H1 (cell line): ENCODE measurements at regions not wholly inside any gene's neighbourhood (a gene's known extent, or its start where the extent isn't known, plus 50 kb on each side); places are given as distances from the start of the nearest gene placed in this dataset.

Experiments used
- CTCF ChIP-seq, 3 experiments: IDR thresholded peaks; 1 replicate in 2 of 3; 2 replicates in 1 of 3; pipeline versions ENCODE4 v1.5.1 to v1.6.1; 2011; ENCODE audit warnings: low read length in 3 of 3, mild to moderate bottlenecking in 3 of 3, inconsistent platforms in 2 of 3, low read depth in 1 of 3, moderate library complexity in 1 of 3; ENCODE audit not compliant: insufficient read depth in 1 of 3; ENCODE audit errors: control extremely low read depth in 1 of 3
- HDAC6 ChIP-seq: IDR thresholded peaks from one replicate; pipeline ENCODE4 v1.7.1; 2012; ENCODE audit warnings: low read depth, mild to moderate bottlenecking, inconsistent platforms, low read length, moderate library complexity
- JUN ChIP-seq: IDR thresholded peaks from 2 replicates; pipeline ENCODE4 v1.6.1; 2011; ENCODE audit warnings: low read depth, mild to moderate bottlenecking, improper control_type of control experiment, low read length
- MAFK ChIP-seq: IDR thresholded peaks from 2 replicates; pipeline ENCODE4 v1.6.1; 2012; ENCODE audit warnings: low read depth, mild to moderate bottlenecking, improper control_type of control experiment, low read length
- MAX ChIP-seq: IDR thresholded peaks from 2 replicates; pipeline ENCODE4 v1.6.1; 2012; ENCODE audit warnings: inconsistent platforms
- POLR2A ChIP-seq, 2 experiments: IDR thresholded peaks; 1 replicate in 1 of 2; 2 replicates in 1 of 2; pipeline ENCODE4 v1.6.1; 2011; ENCODE audit warnings: low read depth in 2 of 2, low read length in 2 of 2, mild to moderate bottlenecking in 2 of 2; ENCODE audit errors: control extremely low read depth in 1 of 2

- TF ChIP-seq POLR2A (IDR thresholded peaks at IDR 0.05; ENCODE audit: control extremely low read depth in 1 of 2, low read depth in 2 of 2, low read length in 2 of 2) (no peak), MAFK (no peak), CTCF (IDR thresholded peaks at IDR 0.05; ENCODE audit: control extremely low read depth in 1 of 3, insufficient read depth in 1 of 3, low read depth in 1 of 3, low read length in 3 of 3) (no peak), MAX (no peak), HDAC6 (no peak), JUN (no peak)
These were observed 300.5 kb upstream of the PABPC4L start for GRCh38 chr4:134501973-134502643.
